Upper lobe of left lung (tissue), 6 donors: ENCODE measurements at regions not wholly inside any gene's neighbourhood (a gene's known extent, or its start where the extent isn't known, plus 50 kb on each side); places are given as distances from the start of the nearest gene placed in this dataset.

ENCODE experiments used
- ATAC-seq, 2 donors: fragments of 200-7000 bp; cut with Tn5 transposase; one replicate each; pipeline ENCODE4 v1.9.1; 2022; ENCODE audit warnings: mild to moderate bottlenecking in 2 of 2, moderate library complexity in 2 of 2; ENCODE audit not compliant: low FRiP score in 2 of 2
- DNase-seq, 2 donors: peaks; one replicate each; pipeline ENCODE4 v3.0.0-alpha.2; 2019 to 2020
- H3K27ac ChIP-seq, 4 donors: fragments of 200-600 bp; sonication (generic); one replicate each; pipeline ENCODE4 v1.5.1; 2016 to 2019
- H3K27me3 ChIP-seq, 4 donors: fragments of 200-600 bp; sonication (generic); one replicate each; pipeline ENCODE4 v1.5.1; 2017 to 2019
- H3K36me3 ChIP-seq, 4 donors: fragments of 200-600 bp; sonication (generic); one replicate each; pipeline ENCODE4 v1.5.1; 2016 to 2019
- H3K4me1 ChIP-seq, 4 donors: fragments of 200-600 bp; sonication (generic); one replicate each; pipeline ENCODE4 v1.5.1; 2018 to 2019
- H3K4me3 ChIP-seq, 4 donors: fragments of 200-600 bp; sonication (generic); one replicate each; pipeline ENCODE4 v1.5.1; 2017 to 2019; ENCODE audit warnings: mild to moderate bottlenecking in 2 of 4, moderate library complexity in 1 of 4
- H3K9me3 ChIP-seq, 4 donors: fragments of 200-600 bp; sonication (generic); one replicate each; pipeline ENCODE4 v1.5.1; 2018 to 2019
- CTCF ChIP-seq, 6 experiments: fragments of 450-650 bp in 4 of 6; fragments of 200-600 bp in 2 of 6; sonication (generic) in 2 of 6; IDR thresholded peaks; one replicate each; pipeline ENCODE4 v1.5.1; 2016 to 2019; ENCODE audit warnings: antibody characterized with exemption in 6 of 6
- EP300 ChIP-seq, 4 donors: sonication (generic); formaldehyde crosslinking; IDR thresholded peaks; one replicate each; pipeline ENCODE4 v1.5.1; 2017; ENCODE audit warnings: antibody characterized with exemption in 4 of 4, control low read depth in 2 of 4
- POLR2A ChIP-seq, 4 donors: fragments of 450-650 bp; IDR thresholded peaks; one replicate each; pipeline ENCODE4 v1.5.1; 2016 to 2017; ENCODE audit warnings: antibody characterized with exemption in 4 of 4, mild to moderate bottlenecking in 2 of 4
- POLR2AphosphoS5 ChIP-seq, 2 donors: sonication (generic); formaldehyde crosslinking; IDR thresholded peaks; one replicate each; pipeline ENCODE4 v1.5.1; 2017; ENCODE audit warnings: antibody characterized with exemption in 2 of 2
- WGBS, 2 donors: methylation state at CpG; one replicate each; pipeline ENCODE4 v1.1.5; 2017 to 2018; 5-methylcytosine and 5-hydroxymethylcytosine counted together
- donor health status: DM: no; HTN: no; CAD: no; lungs with moderate emphysema.
- donor health status: DM: no; HTN: yes; CAD: no; lungs with severe emphysema.

- Histone ChIP-seq H3K9me3 (no peaks in the 10 kb centered on the region), H3K27me3 (no peaks in the 10 kb centered on the region), H3K4me3 (no peak overlapping the region), H3K4me1 (no peaks in the 10 kb centered on the region), H3K36me3 (no peaks in the 10 kb centered on the region), H3K27ac (no peak overlapping the region)
- DNase-seq (no peak), ATAC-seq (no peak)
- no peak for TF ChIP-seq POLR2AphosphoS5 (IDR thresholded peaks at IDR 0.05)
- TF ChIP-seq EP300 (IDR thresholded peaks at IDR 0.05) = no peak
- TF ChIP-seq CTCF (IDR thresholded peaks at IDR 0.05) = no peak
- TF ChIP-seq POLR2A (IDR thresholded peaks at IDR 0.05) = no peak
- WGBS, 2 donors = 93 to 95% methylated on average over 4 of the region's 4 CpGs
Measured at GRCh38 chr11:76278526-76278925, 72.2 kb upstream of the WNT11 start.

GRCh38 chr11:76277298-76278175 is 71.2 kb upstream of the WNT11 start:
- no peak for ATAC-seq
- DNase-seq = peak in 1 of 2 donors; percentile 69

GRCh38 chr11:76276781-76277155 is 70.5 kb upstream of the WNT11 start:
- WGBS, 2 donors = 91 to 100% methylated on average over 4 of the region's 4 CpGs
- no peaks in the 10 kb centered on the region for H3K4me1 ChIP-seq
- no peaks in the 10 kb centered on the region for H3K9me3 ChIP-seq
- no peak overlapping the region for H3K27ac ChIP-seq
- DNase-seq (no peak), ATAC-seq (no peak)
- H3K36me3 ChIP-seq = no peaks in the 10 kb centered on the region
- no peak overlapping the region for H3K4me3 ChIP-seq
- no peak for TF ChIP-seq EP300 (IDR thresholded peaks at IDR 0.05)
- no peak for TF ChIP-seq POLR2A (IDR thresholded peaks at IDR 0.05)
- TF ChIP-seq CTCF (IDR thresholded peaks at IDR 0.05) = no peak
- TF ChIP-seq POLR2AphosphoS5 (IDR thresholded peaks at IDR 0.05) = no peak
- H3K27me3 ChIP-seq = no peaks in the 10 kb centered on the region

More at GRCh38 chr11:76277298-76278175, 71.2 kb upstream of the WNT11 start:
- no peaks in the 10 kb centered on the region for H3K27me3 ChIP-seq
- no peaks in the 10 kb centered on the region for H3K9me3 ChIP-seq
- WGBS, 2 donors = 84 to 91% methylated on average over 6 to 25 of the region's 25 CpGs
- H3K4me3 ChIP-seq = no peak overlapping the region
- no peaks in the 10 kb centered on the region for H3K4me1 ChIP-seq
- H3K36me3 ChIP-seq = no peaks in the 10 kb centered on the region
- TF ChIP-seq POLR2AphosphoS5 (IDR thresholded peaks at IDR 0.05) = no peak
- TF ChIP-seq CTCF (IDR thresholded peaks at IDR 0.05) = no peak
- TF ChIP-seq EP300 (IDR thresholded peaks at IDR 0.05) = no peak
- no peak for TF ChIP-seq POLR2A (IDR thresholded peaks at IDR 0.05)
- no peak overlapping the region for H3K27ac ChIP-seq

GRCh38 chr11:76276046-76276780 is 69.9 kb upstream of the WNT11 start:
- Histone ChIP-seq H3K27me3 (no peaks in the 10 kb centered on the region), H3K4me1 (no peaks in the 10 kb centered on the region), H3K27ac (no peak overlapping the region), H3K4me3 (no peak overlapping the region), H3K36me3 (no peaks in the 10 kb centered on the region), H3K9me3 (no peaks in the 10 kb centered on the region)
- TF ChIP-seq POLR2A (IDR thresholded peaks at IDR 0.05) = no peak
- TF ChIP-seq EP300 (IDR thresholded peaks at IDR 0.05) = no peak
- no peak for TF ChIP-seq POLR2AphosphoS5 (IDR thresholded peaks at IDR 0.05)
- TF ChIP-seq CTCF (IDR thresholded peaks at IDR 0.05) = no peak
- ATAC-seq (no peak), DNase-seq (no peak)
- 87 to 88% methylated on average over 6 to 9 of the region's 9 CpGs for WGBS, 2 donors
